SH-SY5Y (cell line): ENCODE measurements at regions not wholly inside any gene's neighbourhood (a gene's known extent, or its start where the extent isn't known, plus 50 kb on each side); places are given as distances from the start of the nearest gene placed in this dataset.

Source experiments
- GATA2 ChIP-seq: IDR thresholded peaks from 2 replicates; pipeline ENCODE4 v1.6.1; 2011; ENCODE audit warnings: mild to moderate bottlenecking, low read depth, low read length
- GATA3 ChIP-seq: IDR thresholded peaks from 2 replicates; pipeline ENCODE4 v1.6.1; 2011; ENCODE audit warnings: low read depth, mild to moderate bottlenecking, low read length, moderate library complexity

DNA sequence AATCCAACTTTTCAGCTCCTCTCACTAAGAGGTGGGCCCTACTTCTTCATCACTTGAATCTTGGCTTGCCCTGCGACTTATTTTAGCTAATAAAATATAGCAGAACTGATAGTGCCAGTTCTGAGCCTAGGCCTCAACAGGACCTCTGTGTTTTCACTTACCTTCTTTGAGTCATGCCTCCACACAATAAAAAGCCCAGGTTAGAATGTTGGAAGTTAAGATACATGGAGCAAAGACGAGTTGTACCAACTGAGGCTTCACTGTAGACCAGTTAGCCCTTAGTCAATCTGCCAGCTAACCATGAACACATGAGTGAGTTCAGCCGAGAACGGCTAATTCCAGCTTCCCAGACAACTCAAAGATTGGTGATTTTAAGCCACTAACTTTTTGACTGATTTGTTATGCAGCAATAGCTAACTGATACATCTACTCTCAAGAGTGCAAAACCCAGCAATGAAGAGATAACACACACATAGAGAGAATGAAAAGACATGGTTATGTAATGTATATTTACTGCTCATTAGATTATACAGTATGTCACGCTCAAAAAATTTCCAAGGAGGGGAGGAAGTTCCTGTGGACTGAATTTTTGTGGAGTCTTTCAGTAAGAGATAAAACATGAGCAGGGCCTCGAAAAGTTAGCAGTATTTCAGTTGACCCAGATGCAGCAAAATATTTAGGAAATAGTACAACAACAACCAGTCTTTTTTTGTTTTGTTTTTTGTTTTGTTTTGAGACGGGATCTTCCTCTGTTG, 181.1 kb downstream of the MYCN start:
- no peak for TF ChIP-seq GATA3
- TF ChIP-seq GATA2 = no peak
